Fibroblast of skin of abdomen (primary cell): ENCODE measurements at regions not wholly inside any gene's neighbourhood (a gene's known extent, or its start where the extent isn't known, plus 50 kb on each side); places are given as distances from the start of the nearest gene placed in this dataset.

Experiments used
- DNase-seq: peaks from one replicate; pipeline ENCODE4 v3.0.0-alpha.2; 2013

GRCh38 chr1:70893381-70893780, 154.2 kb downstream of the PTGER3 start:
- peak; percentile 14 for DNase-seq

- no peak for DNase-seq
Measured at GRCh38 chr1:70895531-70895930, 152.1 kb downstream of the PTGER3 start.

GRCh38 chr1:70896224-70896623, 151.4 kb downstream of the PTGER3 start:
- no peak for DNase-seq

GRCh38 chr1:70897273-70897672, 150.3 kb downstream of the PTGER3 start:
- no peak for DNase-seq

- no peak for DNase-seq
Measured at GRCh38 chr1:70899735-70900134, 147.9 kb downstream of the PTGER3 start.

GRCh38 chr1:70902211-70902610, 145.4 kb downstream of the PTGER3 start:
- DNase-seq = no peak

- no peak for DNase-seq
Measured at GRCh38 chr1:70906800-70907199, 140.8 kb downstream of the PTGER3 start.

GRCh38 chr1:70907563-70908310, 139.9 kb downstream of the PTGER3 start:
- no peak for DNase-seq

- DNase-seq = no peak
Measured at GRCh38 chr1:70909262-70909822, 138.3 kb downstream of the PTGER3 start.

- DNase-seq = no peak
Measured at GRCh38 chr1:70910013-70910412, 137.6 kb downstream of the PTGER3 start.

GRCh38 chr1:70911861-70912260, 135.8 kb downstream of the PTGER3 start:
- DNase-seq = no peak

- DNase-seq = no peak
Measured at GRCh38 chr1:70914224-70914623, 133.4 kb downstream of the PTGER3 start.

- no peak for DNase-seq
Measured at GRCh38 chr1:70915258-70916033, 132.2 kb downstream of the PTGER3 start.

GRCh38 chr1:70916034-70916427, 131.6 kb downstream of the PTGER3 start:
- DNase-seq = no peak

- DNase-seq = no peak
Measured at GRCh38 chr1:70919706-70920323, 127.8 kb downstream of the PTGER3 start.
